ENCODE measurements at regions not wholly inside any gene's neighbourhood (a gene's known extent, or its start where the extent isn't known, plus 50 kb on each side); places are given as distances from the start of the nearest gene placed in this dataset.

DNA sequence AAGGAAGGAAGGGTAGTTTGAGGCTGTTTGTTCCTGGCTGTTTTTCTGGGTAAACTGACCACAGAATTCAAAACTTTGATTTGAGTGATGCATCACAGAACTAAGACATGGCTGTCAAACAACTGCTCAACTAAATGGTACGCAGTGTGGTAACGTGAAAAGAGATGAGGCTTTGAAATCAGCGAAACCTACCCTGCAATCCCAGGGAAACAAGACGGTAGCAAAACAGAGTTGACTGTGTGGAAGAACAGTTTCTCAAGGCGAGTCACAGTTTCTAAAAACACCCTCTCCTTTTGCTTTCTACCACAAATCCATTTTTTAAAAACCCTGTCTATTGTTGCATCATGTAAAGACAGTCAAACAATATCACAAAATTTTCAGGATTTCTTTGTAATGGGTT, 156.0 kb upstream of the MAF start:
- DNase-seq (ENCODE audit: low read depth), result no peak

DNA sequence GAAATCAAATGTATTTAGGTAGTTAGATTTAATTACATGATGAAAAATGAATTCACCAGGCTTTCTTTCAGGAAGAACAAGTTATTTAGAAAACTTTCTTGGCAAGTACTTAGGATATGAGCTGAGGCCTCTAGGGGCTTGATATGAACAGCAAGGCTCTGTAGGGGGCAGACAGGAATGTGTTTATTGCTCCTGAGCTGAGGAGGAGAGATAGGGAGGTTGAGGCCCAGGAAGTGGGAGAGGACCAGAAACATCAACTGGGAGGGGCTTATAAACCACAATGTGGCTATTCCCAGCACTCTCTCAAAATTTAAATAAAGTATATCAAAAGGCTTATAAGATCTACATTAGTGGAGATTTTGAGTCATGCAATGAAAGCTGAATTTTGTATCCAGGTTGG, 154.0 kb upstream of the MAF start:
- no peak for DNase-seq (ENCODE audit: low read depth)

DNA sequence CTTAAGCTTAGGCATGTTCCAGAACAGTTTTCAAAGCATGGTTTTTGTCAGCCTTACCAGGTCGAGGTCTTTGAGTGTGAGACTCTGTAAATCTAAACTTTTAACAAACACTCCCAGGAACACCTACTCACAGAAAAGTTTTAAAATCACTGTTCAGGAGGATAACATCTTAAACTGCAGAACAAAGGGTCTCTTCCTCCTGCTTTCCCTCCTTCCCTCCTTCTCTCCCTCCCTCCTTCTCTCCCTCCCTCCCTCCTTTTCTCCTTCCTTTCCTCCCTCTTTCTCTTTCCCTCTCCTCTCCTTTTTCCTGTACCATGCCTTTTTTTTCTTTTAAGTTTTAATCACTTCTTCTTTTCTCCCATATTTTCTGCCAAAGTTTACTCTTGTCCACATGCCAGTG, 153.5 kb upstream of the MAF start:
- no peak for DNase-seq (ENCODE audit: low read depth)

DNA sequence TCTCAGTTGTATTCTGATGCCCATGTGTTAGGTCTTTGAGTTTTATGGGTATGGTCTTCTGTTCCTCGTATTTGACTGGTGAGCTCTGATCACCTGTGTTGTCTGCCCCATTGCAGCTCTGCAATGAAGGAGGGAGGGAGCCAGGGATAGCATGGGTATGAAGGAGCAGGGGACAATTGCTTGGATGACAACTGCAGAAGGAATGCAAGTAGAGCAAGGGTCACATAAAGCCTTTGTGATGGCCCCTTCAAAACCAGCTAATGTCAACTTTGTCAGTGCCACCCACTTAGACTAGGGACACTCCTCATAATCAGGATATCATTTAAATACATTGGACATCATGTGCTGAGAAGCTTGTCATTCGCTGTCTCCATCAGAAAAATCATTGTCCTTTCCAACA, 152.7 kb upstream of the MAF start:
- DNase-seq (ENCODE audit: low read depth), result no peak

DNA sequence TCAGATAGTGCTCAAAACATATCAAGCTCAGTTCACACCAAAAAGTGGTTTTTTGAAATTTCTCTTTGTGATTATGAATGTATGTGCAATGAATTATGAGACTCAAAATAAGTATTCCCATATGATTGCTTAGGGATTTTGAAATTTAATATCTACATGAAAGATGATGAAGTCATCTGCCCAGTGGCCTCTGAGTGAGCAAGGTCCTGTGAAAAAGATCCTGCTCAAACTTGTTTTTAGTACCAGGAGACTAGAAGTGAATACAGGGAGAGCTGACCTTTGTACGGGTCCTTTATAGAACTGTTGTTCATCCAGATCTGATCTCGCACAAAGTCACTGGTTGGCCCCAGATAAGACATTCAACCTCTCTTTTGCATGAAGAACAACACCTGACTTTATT, 151.9 kb upstream of the MAF start:
- no peak for DNase-seq (ENCODE audit: low read depth)

DNA sequence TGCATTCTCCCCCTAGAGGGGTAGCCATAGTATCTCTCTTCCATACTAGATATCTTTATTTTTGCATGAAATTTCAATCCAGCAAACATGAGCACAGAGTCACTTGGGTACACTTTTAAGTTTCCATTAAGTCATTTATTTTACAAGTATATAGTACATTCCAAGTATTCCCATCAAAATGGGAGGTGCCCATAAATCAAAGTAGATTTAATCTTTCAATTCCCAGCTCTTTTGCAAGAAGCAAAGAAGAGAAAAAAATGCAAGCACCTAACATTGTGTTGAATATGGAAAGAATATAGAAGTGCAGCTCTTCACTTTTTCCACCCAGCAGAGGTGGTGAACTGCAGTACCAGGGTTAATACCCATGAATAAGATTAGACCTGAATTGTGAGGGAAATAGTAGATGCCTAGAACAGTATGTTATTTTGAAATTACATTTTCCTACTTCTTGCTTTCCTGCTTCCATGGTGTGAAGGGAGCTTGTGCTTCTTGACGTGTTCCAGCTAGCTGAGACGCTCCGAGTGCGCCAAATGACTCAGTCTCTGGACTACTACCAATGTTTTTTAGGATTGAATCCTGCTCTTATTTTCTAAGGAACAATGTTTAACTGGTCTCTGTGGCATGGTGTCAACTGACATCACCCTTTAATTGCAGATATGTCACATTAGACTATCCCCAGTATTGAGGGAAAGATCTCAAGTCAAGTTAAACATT, 151.1 kb upstream of the MAF start:
- DNase-seq (ENCODE audit: low read depth), result no peak

DNA sequence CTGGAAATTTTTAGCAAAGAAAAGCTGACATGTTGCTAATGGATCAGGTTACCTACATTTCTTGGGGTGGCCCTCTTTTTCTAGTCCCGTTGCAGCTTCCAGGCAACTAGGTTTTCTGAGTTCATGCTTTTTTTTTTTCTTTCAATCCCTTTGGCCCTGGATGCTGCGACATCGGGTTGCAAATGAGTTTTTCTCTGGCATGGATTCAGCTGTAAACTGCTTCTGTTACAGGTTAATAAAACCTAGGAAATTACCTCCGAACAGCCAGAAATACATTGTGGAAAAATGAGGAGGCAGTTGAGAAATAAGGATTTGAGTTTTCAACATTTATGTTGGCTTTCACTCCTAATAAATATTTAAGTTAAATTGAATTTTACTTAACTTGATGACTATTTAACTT, 149.8 kb upstream of the MAF start:
- no peak for DNase-seq (ENCODE audit: low read depth)

DNA sequence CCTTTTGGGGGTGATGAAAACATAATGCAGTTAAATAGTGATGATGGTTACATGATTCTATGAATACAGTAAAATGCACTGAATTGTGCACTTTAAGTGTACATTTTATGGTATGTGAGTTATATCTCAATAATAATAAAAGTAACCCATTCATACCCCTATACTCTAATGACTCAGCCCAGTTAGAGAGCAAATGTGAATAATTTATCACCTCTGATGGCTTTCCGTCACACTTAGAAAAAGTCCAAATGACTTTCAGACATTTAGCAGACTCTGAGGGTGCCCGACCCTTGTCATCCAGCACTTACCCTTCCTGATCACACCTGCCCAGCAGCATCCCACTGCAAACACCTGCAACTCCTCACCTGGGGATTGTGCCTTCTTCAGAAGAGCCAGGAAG, 148.1 kb upstream of the MAF start:
- no peak for DNase-seq (ENCODE audit: low read depth)

DNA sequence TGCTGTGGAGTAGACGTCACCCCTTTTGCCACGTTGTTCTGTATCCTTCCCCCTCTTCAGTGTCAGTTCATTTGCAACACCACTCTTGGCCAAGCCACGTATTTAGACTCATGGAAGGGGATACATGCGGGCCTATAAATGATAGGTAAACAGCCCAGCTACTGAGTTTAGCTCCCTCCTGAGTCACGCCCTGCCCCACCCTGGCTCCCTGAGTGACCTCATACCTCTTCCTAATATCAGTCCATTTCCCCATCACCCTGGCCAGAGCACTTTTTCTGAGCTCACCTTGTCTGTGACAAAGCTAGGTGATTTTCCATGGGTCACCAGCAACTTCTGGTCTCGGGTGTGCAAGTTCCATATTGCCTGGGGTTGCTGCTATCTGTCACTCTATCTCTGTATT, 147.2 kb upstream of the MAF start:
- no peak for DNase-seq (ENCODE audit: low read depth)

DNA sequence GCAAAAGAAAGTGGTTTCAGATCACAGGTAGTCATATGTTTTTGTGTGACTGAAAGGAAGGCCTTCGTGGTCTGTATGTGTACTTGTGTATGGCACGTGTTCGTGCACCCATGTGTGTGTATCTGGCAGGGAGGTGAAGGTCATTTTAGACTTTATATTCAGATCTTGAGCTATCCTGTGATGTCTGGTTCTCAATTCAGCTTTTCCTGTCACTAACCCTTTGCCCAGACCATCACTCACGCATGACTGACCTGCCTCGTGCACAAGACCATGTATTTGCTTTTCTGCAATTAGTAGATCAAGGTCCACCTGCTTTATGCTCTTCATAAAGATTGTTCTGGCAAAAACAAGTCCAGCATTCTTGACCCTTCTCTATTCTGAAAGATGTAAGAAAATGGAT, 139.7 kb upstream of the MAF start:
- DNase-seq (ENCODE audit: low read depth), result no peak

DNA sequence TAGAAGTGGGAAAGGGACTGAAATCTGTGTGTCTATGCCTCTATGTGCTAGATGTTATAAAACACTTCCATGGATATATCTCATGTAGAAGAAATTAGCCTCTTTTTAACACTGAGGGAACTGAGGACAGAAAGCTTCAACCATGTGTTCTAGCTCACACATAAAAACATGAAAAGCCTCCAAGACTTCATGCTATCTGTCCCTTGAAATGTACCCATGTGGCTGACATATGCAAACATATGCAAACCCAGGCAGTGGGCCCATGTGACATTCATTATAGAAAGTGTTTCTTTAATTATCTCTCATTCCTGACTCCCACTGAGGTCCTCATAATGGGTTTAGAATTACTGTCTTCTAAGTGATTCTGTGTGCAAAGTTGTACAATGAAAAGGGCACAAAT, 134.7 kb upstream of the MAF start:
- DNase-seq (ENCODE audit: low read depth), result no peak

DNA sequence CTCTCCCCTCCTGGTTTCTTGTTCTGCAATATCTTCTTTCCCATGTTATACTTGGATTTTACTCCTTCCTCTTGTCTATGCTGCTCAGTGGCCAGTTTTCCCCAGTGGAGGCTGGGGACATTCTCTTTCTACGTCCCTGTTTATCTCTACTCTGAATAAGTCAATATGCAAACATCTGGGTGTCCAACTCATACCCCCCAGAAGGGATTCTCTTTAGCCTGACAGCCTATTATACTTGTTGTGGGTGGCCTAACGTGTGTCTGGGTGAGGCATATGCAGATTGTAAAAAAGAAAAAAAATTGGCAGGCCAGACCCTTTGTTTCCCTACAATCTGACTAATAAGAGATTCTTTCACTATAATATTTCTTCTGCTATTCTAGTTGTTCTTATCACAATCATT, 134.2 kb upstream of the MAF start:
- no peak for DNase-seq (ENCODE audit: low read depth)

DNA sequence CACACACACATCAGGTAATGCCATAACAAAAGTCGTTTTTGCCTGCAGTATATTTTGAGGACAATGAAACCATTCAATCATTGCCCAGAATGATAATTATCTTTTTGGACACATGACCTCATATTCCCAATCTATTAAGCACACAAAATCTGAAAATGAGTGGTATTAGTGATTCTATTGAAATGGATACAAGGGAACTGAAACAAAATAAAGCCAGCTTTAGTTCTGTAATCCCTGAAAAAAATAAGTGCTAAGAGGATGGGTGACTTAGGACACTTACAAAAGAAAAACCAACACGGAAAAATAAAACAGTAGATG, 128.3 kb upstream of the MAF start:
- no peak for DNase-seq (ENCODE audit: low read depth)

DNA sequence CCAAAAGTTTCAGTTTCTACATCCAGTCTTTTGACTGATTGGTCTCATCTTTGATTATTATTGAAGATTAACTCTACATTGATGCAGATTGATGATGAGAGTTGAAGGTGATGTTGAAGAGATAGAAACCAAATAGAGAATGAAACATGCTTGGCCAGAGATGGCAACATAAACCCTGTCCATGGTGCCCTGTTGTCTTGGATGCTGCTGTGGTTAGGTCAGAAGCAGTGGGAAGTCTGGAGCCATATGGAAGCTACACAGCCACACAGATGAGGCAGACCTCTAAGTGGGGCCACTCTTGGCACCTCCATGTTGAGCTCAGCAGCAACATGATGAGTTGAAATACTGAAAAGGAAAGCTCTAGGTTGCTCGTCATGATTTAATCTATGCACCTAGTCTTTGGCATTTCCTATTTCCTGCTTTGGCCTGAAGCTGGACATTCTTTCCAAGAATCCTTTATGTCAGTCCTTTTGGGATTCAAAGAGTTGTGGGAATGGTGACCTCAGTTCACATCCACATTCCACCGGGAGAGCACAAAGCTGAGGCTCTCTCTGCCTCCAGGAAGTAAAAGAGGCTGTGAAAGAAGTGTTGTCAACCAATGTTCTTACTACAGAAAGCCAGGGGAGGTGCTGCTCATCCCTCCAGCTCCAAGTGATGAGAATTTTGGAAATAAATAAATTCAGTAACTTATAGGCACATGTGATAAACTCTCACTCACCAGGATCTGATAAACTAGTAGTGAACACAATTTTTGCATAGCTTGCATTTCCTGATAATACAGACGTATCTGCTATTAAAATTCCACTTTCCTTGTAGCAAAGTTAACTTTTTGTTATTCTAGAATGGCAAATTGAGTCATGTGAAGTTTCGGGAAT, 127.7 kb upstream of the MAF start:
- no peak for DNase-seq (ENCODE audit: low read depth)

DNA sequence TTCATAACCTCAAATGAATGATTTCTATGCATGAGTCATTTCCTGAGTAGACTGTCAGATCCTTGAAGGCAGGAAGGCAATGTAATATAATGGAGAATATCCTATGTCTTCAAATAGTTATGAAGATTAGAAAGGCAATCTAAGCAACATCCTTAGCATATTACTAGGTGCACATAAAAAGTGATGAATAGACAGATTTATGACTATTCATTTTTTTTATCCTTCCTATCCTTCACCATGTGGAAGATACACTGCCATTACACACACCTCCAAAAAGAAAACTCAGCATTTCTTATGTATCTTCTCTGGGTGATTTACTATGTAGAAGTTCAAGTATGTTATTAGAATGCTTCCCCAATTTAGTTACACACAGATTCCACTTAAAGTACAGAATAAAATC, 126.4 kb upstream of the MAF start:
- no peak for DNase-seq (ENCODE audit: low read depth)

DNA sequence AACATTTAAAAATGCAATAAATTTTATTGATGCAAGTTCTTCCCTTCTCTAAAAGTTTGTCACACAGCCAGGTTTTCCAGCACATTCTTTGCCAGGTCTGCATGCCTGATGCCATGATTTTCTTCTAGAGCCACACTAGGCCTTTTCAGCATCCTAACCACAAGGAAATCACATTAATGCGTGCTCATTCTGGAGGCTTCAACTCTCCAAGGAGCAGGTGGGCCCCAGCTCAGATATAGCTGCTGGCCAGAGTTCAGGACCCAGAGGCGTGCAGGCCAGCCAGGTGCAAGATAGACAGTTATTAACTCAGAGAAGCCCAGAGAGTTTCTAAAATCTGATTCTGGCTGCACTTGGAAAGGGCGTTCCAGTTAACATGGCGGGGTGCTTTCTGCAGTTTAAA, 124.5 kb upstream of the MAF start:
- no peak for DNase-seq (ENCODE audit: low read depth)

DNA sequence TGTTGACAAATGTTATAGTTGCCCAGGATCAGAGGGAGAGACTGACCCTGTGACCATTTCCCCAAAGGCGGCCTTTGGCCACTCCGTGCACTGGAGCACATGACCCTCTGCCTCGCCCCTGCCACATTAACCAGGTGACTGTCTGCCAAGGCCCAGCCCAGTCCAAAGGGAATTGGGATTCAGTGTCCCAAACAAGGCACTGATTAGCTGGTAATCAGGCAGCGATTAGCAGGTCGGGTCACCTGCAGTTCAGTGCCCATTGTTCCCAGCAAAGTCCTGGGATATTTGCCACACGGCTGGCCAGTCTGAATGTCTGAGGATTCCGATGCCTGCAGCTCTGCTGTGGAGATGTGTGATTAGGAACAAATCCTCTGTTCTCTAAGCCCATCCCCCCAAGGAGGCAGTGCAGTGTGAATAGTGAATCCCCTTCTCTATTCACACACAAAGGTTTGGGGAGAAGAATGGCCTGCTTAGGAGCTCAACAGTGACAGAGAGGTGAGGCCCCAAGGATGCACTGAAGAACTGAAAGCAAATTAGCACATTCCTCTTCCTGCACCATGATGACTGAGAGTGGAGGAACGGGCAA, 123.1 kb upstream of the MAF start:
- no peak for DNase-seq (ENCODE audit: low read depth)

DNA sequence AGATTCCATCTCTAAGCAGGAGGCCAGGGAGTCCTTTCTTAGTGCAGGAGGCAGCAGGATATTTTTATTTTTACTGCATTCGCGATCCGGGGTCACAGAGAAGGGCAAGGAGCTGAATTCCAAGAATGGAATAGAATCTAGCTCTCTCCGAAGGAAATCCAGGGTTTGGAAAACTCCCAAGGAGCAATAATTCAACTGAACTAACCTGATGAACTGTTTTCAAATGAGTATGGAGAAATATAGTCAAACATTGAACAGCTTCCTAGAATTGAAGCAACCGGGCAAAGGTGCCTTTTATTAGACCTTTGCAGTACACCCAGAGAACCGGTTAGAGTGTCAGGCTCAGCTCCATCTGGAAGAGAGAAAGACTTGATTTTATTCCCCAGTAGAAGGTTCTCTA, 120.7 kb upstream of the MAF start:
- no peak for DNase-seq (ENCODE audit: low read depth)

DNA sequence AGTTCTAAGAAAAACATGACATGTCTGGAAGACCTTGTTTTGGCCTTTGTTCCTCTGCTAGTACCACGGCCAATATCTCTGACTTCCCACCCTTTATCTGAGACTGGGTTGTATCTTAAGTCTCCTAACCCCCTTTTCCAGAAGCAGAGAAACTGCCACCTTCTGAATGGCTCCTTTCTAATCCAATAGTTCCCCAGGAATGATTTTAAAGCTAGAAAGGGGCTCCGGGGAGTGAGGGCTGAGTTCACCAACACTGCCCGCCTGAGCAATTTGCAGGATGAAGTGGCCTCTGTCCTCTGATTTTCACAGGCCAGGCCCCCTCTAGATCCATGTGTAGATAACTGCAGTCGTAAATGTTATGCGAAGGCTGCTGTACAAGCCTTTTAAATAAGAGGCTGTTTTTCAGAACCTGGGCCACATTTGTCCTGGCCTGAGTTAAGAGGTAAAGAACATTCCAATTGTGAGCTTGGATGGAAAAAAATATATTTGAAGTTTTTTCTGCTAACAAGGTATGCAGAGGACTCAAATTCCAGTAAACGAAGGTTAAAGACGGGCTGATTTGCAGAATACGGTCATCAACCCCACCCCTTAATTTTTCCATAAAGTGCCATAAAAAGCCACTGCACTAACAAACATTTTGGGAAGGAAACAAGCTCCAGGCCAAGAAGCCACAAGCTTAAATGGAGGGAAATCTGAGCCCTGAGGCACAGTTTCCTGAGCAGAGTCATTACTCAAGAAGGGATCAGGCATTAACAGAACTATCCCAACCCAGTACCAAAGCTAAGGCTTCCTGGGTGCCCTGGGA, 117.0 kb upstream of the MAF start:
- DNase-seq (ENCODE audit: low read depth), result no peak

DNA sequence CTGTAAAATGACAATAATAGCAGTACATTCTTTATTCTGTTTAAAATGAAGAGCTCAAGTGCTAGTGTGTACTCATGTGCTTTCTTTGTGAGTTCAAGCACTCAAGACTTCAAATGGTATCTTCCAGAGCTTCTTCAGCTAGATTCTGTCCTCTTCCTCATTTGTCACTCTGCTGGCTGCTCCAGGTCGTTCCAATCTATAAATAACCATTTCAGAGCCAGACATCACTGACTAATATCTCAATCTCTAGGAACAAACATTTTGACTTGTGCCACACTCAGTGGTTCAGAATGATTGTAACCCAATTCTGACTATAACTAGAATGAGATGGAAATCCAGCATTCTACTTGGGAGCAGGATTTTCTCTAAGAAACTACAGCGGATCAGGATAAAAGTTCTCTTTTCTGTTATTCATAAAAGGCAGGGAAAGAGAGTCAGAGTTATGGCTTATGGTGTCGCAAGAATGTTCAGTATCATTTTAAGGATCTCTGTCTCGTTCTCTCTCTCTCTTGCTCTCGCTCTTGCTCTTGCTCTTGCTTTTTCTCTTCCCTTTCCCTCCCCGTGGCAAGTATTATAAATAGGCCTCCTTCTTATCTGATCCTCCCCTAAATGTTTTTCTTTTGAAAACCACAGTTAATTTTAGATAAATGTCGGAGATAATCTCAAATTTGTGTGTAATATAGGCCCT, 116.3 kb upstream of the MAF start:
- DNase-seq (ENCODE audit: low read depth), result no peak

DNA sequence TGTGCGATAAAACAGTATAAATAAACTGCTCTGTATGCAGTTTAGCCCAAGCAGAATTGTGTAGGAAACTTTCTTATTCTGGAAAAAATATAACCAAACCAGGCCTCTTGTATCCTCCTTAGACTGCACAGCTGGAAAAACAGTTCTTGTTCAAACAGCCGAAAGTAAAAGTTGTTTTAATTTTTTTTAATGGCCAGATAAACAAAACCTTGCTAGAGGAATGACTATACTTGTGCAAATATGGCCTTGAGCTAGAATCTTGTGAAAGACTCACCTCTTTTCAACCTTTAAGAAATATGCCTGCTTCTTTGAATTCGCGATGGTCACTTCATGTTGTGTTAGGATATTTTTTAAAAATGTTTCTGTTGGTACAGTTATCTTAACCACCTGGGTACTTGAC, 114.5 kb upstream of the MAF start:
- no peak for DNase-seq (ENCODE audit: low read depth)

DNA sequence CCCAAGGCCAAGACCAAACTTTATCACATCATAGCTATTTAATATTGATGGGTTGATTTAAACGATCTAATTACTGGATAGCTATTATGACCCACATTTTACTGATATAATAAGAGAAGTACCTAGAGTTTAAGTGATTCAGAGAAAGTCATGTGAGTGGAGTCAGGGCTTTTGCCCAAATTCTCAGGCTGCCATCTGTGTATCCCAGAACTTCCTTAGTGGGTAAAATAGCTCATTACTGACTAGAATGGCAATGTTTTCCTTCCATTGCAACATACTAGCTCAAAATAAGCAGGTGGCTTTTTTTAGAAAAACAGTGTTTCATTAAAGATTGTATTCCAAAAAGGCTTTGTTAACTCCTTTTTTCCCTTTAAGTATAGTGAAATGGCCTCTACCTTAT, 113.9 kb upstream of the MAF start:
- no peak for DNase-seq (ENCODE audit: low read depth)

Data from stimulated activated CD8-positive, alpha-beta memory T cell treated with anti-CD3 and anti-CD28 coated beads, Interleukin-12 subunit alpha, Interleukin-12 subunit beta, amount 100 ng/mL, for 4 hours (primary cell).